Gastroesophageal sphincter (tissue), 4 donors: ENCODE measurements at regions not wholly inside any gene's neighbourhood (a gene's known extent, or its start where the extent isn't known, plus 50 kb on each side); places are given as distances from the start of the nearest gene placed in this dataset.

ENCODE experiments used
- ATAC-seq: fragments of 150-250 bp; one replicate; pipeline ENCODE4 v1.9.1; 2016; ENCODE audit warnings: mild to moderate bottlenecking, moderate library complexity
- H3K27ac ChIP-seq, 4 donors: fragments of 200-600 bp; sonication (generic) in 3 of 4; 1 replicate in 3 of 4; 2 replicates in 1 of 4; pipeline ENCODE4 v1.5.1; 2016 to 2019
- H3K27me3 ChIP-seq: fragments of 200-600 bp; sonication (generic); one replicate; pipeline ENCODE4 v1.5.1; 2019
- H3K36me3 ChIP-seq, 2 donors: fragments of 200-600 bp; sonication (generic); one replicate each; pipeline ENCODE4 v1.5.1; 2019; ENCODE audit warnings: control low read depth in 1 of 2
- H3K4me1 ChIP-seq, 3 donors: fragments of 200-600 bp; sonication (generic); 1 replicate in 2 of 3; 2 replicates in 1 of 3; pipeline ENCODE4 v1.5.1; 2016 to 2019; ENCODE audit warnings: control low read depth in 2 of 3
- H3K4me3 ChIP-seq, 2 donors: fragments of 200-600 bp; sonication (generic); one replicate each; pipeline ENCODE4 v1.5.1; 2019; ENCODE audit warnings: mild to moderate bottlenecking in 1 of 2, moderate library complexity in 1 of 2
- H3K9me3 ChIP-seq, 3 donors: fragments of 200-600 bp; sonication (generic); one replicate each; pipeline ENCODE4 v1.5.1; 2017 to 2019; ENCODE audit warnings: control low read depth in 2 of 3
- EP300 ChIP-seq: sonication (generic); formaldehyde crosslinking; IDR thresholded peaks from one replicate; pipeline ENCODE4 v1.6.1; 2017; ENCODE audit warnings: antibody characterized with exemption, mild to moderate bottlenecking
- POLR2A ChIP-seq, 2 donors: fragments of 450-650 bp; IDR thresholded peaks; one replicate each; pipeline ENCODE4 v1.6.1; 2017; ENCODE audit warnings: antibody characterized with exemption in 2 of 2, mild to moderate bottlenecking in 2 of 2, moderate library complexity in 1 of 2
- POLR2AphosphoS5 ChIP-seq: sonication (generic); formaldehyde crosslinking; IDR thresholded peaks from one replicate; pipeline ENCODE4 v1.6.1; 2017; ENCODE audit warnings: antibody characterized with exemption
- WGBS, 2 donors: methylation state at CpG; one replicate each; pipeline ENCODE4 v1.1.5; 2018; ENCODE audit warnings: low coverage in 1 of 2; 5-methylcytosine and 5-hydroxymethylcytosine counted together
- TF ChIP-seq, protein P1 (sequence below), 4 experiments: fragments of 200-600 bp in 2 of 4; fragments of 450-650 bp in 2 of 4; sonication (generic) in 1 of 4; IDR thresholded peaks; one replicate each; pipeline ENCODE4 v1.5.1; 2017 to 2019; ENCODE audit warnings: antibody characterized with exemption in 4 of 4, mild to moderate bottlenecking in 2 of 4, moderate library complexity in 2 of 4

DNA sequence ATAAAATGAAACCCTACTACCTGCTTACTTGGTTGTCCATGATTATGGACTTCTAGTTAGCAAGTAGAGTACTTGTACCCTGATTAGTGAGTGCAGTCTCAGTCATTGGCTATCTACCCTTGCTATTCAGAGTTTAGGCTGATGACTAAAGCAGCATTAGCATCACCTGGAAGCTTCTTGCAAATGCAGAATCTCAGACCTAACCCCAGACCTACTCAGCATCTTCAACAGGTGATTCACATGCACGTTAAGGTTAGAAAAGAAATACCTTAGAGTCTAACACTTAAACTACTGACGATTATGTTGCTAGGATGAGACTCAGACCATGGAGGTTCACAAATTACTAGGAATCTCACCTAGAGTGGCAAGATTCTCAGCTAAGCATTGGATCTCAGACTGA lies 399.9 kb upstream of the FANCL start:
- ATAC-seq: no peak
- 63 to 70% methylated on average over 1 to 2 of the region's 2 CpGs for WGBS, 2 donors
- H3K4me3 ChIP-seq: no peak overlapping the region
- H3K27me3 ChIP-seq: no peaks in the 10 kb centered on the region
- TF ChIP-seq, protein P1, sequence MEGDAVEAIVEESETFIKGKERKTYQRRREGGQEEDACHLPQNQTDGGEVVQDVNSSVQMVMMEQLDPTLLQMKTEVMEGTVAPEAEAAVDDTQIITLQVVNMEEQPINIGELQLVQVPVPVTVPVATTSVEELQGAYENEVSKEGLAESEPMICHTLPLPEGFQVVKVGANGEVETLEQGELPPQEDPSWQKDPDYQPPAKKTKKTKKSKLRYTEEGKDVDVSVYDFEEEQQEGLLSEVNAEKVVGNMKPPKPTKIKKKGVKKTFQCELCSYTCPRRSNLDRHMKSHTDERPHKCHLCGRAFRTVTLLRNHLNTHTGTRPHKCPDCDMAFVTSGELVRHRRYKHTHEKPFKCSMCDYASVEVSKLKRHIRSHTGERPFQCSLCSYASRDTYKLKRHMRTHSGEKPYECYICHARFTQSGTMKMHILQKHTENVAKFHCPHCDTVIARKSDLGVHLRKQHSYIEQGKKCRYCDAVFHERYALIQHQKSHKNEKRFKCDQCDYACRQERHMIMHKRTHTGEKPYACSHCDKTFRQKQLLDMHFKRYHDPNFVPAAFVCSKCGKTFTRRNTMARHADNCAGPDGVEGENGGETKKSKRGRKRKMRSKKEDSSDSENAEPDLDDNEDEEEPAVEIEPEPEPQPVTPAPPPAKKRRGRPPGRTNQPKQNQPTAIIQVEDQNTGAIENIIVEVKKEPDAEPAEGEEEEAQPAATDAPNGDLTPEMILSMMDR (IDR thresholded peaks at IDR 0.05): no peak
- TF ChIP-seq POLR2AphosphoS5: no peak
- TF ChIP-seq POLR2A (IDR thresholded peaks at IDR 0.05): no peak
- TF ChIP-seq EP300: no peak
- no peaks in the 10 kb centered on the region for H3K36me3 ChIP-seq
- H3K27ac ChIP-seq: no peak overlapping the region
- H3K4me1 ChIP-seq: no peaks in the 10 kb centered on the region
- no peaks in the 10 kb centered on the region for H3K9me3 ChIP-seq

DNA sequence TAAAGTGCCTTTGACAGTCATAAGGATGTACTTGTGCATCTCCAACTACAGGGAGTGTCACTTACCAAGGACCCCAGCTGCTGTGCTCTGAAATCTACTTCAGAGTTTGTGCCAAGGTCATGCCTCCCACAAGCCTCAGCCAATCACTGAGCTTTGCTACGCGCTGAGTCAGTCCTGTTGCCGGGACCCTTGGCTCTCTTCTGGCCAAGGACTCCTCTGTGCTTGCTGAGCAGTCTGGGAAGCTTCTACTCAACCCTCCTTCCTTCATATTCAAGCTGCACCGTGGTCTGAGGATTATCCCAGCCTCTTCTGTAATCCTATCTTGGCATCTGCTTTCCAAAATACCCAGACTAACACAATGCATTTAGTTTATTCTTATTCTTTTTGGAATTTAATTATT lies 398.9 kb upstream of the FANCL start:
- no peaks in the 10 kb centered on the region for H3K36me3 ChIP-seq
- H3K27ac ChIP-seq: no peak overlapping the region
- no peaks in the 10 kb centered on the region for H3K27me3 ChIP-seq
- no peaks in the 10 kb centered on the region for H3K4me1 ChIP-seq
- 72 to 90% methylated on average over 2 to 4 of the region's 4 CpGs for WGBS, 2 donors
- TF ChIP-seq, protein P1 (IDR thresholded peaks at IDR 0.05): no peak
- TF ChIP-seq POLR2A (IDR thresholded peaks at IDR 0.05): no peak
- TF ChIP-seq POLR2AphosphoS5: no peak
- no peak for TF ChIP-seq EP300
- no peak for ATAC-seq
- no peaks in the 10 kb centered on the region for H3K9me3 ChIP-seq
- H3K4me3 ChIP-seq: no peak overlapping the region

DNA sequence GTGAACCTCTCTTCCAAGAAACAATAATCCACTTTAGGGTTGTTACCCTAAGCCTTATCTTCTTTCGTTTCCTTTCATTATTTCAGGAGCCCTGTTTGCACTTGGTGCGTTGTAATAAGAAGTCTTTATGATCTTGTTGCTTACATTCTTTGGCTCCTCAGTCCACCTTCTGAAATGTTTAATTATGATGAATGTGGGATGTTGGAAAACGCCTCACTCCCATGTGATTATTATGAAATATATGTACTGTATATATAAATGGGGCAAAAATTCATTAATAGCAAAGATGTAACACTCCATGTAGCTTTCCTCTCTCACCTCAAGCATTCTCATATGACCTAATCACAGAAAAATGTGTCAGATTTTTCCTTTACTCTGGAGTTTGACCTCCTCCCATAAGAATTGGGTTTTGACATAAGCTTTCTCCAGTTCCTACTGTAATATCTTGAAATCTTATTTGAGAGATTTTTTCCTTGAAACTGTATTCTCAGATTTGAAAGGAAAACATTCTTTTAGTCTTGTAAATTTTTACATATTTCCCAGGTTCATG lies 397.2 kb upstream of the FANCL start:
- Histone ChIP-seq H3K27me3 (no peaks in the 10 kb centered on the region), H3K9me3 (no peaks in the 10 kb centered on the region), H3K27ac (no peak overlapping the region), H3K4me3 (no peak overlapping the region), H3K36me3 (no peaks in the 10 kb centered on the region), H3K4me1 (no peaks in the 10 kb centered on the region)
- TF ChIP-seq, protein P1 (IDR thresholded peaks at IDR 0.05): no peak
- TF ChIP-seq POLR2AphosphoS5: no peak
- TF ChIP-seq POLR2A (IDR thresholded peaks at IDR 0.05): no peak
- TF ChIP-seq EP300: no peak
- ATAC-seq: no peak
- 4 to 42% methylated on average over 3 of the region's 3 CpGs for WGBS, 2 donors

DNA sequence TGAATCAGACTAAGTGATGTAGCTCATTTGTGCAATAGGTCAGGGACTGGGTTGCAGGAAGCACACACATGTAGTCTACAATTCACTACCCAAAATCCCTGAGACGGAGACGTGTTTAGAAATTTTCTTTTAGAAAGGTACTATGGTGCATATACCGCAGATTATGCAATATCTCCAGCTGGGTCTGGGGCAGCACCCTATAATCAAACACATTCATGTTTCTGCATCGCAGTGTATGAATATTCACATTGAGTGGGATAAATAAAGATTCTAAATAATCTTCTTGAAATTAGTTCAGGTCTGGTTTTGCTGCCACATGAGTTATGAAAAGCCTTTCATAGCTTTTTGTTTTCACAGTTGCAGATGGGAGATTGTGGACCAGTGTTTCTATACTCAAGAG lies 395.7 kb upstream of the FANCL start:
- Histone ChIP-seq H3K4me1 (no peaks in the 10 kb centered on the region), H3K4me3 (no peak overlapping the region), H3K27me3 (no peaks in the 10 kb centered on the region), H3K27ac (no peak overlapping the region), H3K36me3 (no peaks in the 10 kb centered on the region), H3K9me3 (no peaks in the 10 kb centered on the region)
- WGBS, 2 donors: 95 to 100% methylated on average over 3 to 4 of the region's 4 CpGs
- TF ChIP-seq EP300 (no peak), POLR2A (IDR thresholded peaks at IDR 0.05) (no peak)
- TF ChIP-seq, protein P1 (IDR thresholded peaks at IDR 0.05): no peak
- no peak for ATAC-seq

DNA sequence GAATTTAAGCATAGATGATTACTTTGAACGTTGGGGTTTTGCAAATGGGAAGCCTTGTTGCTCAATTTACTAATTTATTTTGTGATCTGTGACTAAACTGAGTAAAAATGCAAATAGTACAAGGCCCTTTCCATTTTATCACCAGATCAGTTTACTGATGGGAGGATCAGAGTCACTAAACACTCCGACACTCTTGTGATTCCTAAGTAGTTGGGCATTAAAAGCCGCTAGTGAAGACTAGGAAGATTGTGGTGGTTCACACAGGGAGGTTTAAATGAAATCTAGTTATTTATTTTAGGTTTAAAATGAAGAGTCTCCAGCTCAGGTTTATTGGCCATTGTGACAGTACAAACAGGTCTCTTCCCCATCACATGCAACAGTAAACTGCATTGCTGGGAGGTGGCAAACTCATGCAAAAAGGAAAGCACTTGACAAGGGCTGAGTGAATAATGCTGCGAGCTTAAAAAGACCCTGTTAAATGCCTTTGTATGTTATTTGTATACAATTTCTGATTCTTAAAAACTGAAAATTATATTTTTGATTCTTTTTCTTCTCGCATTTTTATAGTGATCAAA lies 394.8 kb upstream of the FANCL start:
- Histone ChIP-seq H3K36me3 (no peaks in the 10 kb centered on the region), H3K27ac (no peak overlapping the region), H3K27me3 (no peaks in the 10 kb centered on the region), H3K4me1 (no peaks in the 10 kb centered on the region), H3K4me3 (no peak overlapping the region), H3K9me3 (no peaks in the 10 kb centered on the region)
- TF ChIP-seq EP300 (no peak), POLR2AphosphoS5 (no peak), POLR2A (IDR thresholded peaks at IDR 0.05) (no peak)
- TF ChIP-seq, protein P1 (IDR thresholded peaks at IDR 0.05): no peak
- no peak for ATAC-seq
- 73 to 87% methylated on average over 5 of the region's 5 CpGs for WGBS, 2 donors
